ACC112 (cell line): ENCODE measurements at regions not wholly inside any gene's neighbourhood (a gene's known extent, or its start where the extent isn't known, plus 50 kb on each side); places are given as distances from the start of the nearest gene placed in this dataset.
"Not testable (repeated sequence)": the region's sequence is repeated elsewhere in the genome, so short reads cannot be mapped to it uniquely, and the experiment has no call there.

Experiments used
- H2AFZ ChIP-seq: fragments of 200-600 bp; sonication (generic); one replicate; pipeline ENCODE4 v1.6.0; 2017; ENCODE audit warnings: antibody characterized with exemption, low read length; ENCODE audit not compliant: unreplicated experiment
- H3K27ac ChIP-seq: fragments of 200-600 bp; sonication (generic); 2 replicates; pipeline ENCODE4 v1.5.1; 2014; ENCODE audit warnings: low read depth, mild to moderate bottlenecking, antibody characterized with exemption, low read length, moderate library complexity
- H3K27me3 ChIP-seq: fragments of 200-600 bp; sonication (generic); 2 replicates; pipeline ENCODE4 v1.6.1; 2014; ENCODE audit warnings: mild to moderate bottlenecking, antibody characterized with exemption, low read length, moderate library complexity, mixed read lengths; ENCODE audit not compliant: insufficient read depth
- H3K36me3 ChIP-seq: fragments of 200-600 bp; sonication (generic); 2 replicates; pipeline ENCODE4 v1.6.1; 2016; ENCODE audit warnings: mild to moderate bottlenecking, antibody characterized with exemption, low read length, moderate library complexity, mixed read lengths; ENCODE audit not compliant: insufficient read depth
- H3K4me1 ChIP-seq: fragments of 200-600 bp; sonication (generic); one replicate; pipeline ENCODE4 v1.6.1; 2016; ENCODE audit warnings: low read length, mixed read lengths; ENCODE audit not compliant: insufficient read depth, unreplicated experiment, control insufficient read depth
- H3K4me3 ChIP-seq: fragments of 200-600 bp; sonication (generic); 2 replicates; pipeline ENCODE4 v1.5.1; 2014; ENCODE audit warnings: mild to moderate bottlenecking, low read depth, low read length
- H3K79me2 ChIP-seq: fragments of 200-600 bp; sonication (generic); one replicate; pipeline ENCODE4 v1.6.0; 2016; ENCODE audit warnings: low read length; ENCODE audit not compliant: control insufficient read depth, unreplicated experiment, insufficient read depth

DNA sequence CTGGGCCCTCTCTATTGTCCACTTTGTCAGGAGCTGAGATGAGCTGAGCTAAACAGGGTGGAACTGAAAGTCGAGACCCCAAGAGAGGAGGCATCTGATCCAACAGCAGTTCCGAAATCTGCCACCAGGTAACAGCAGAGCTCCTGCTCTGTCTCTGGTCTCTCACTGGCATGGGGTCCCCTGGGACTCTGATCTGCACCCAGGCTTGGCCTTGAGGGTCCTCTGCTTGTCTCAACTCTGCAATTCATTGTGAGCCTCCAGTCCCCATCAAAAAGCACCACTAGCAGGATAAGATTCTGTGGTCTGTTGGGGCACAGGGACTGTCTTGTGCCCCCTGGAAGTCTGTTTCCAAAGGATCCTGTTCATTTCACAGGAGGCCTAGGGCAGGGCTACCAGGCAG lies 62.5 kb upstream of the TOP1 start:
- Histone ChIP-seq H3K79me2 (no peaks in the 10 kb centered on the region), H3K36me3 (no peaks in the 10 kb centered on the region), H3K4me1 (peaks cover 12% of the 10 kb centered on the region), H2AFZ (no peak overlapping the region), H3K27me3 (no peaks in the 10 kb centered on the region), H3K27ac (no peak overlapping the region), H3K4me3 (no peak overlapping the region)

DNA sequence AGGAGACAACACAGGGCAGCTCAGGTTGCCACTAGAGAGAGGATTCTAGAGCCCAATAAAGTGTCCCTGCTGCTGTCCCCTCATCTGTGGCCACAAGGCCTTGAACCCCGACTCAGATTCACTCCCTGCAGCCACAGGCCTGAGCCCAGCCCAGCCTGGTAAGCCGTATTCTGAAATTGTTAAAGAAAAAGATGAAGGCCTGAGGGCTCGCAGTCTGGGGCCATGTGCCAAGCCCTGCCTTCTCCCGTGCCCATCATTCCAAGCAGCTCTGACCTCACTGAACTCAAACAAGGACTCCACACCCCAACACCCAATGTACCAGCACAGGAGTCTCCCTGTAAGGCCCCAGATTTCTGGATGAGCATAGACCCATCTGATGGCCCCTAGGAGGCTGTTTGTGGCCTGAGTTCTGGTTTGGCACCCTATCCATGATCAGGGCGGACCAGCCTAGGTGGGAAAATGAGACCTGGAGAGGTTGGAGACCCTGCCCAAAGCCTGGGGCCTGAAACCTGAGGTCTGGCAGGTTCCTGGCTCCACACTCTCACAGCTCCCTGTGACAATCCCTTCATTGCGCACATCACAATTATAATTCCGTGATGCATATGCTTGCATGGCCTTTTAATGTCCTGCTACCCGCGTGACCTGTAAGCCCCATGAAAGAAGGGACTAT lies 62.0 kb upstream of the TOP1 start:
- Histone ChIP-seq H3K27ac (no peak overlapping the region), H2AFZ (no peak overlapping the region), H3K27me3 (no peaks in the 10 kb centered on the region), H3K36me3 (no peaks in the 10 kb centered on the region), H3K4me1 (peaks cover 8% of the 10 kb centered on the region), H3K79me2 (no peaks in the 10 kb centered on the region), H3K4me3 (no peak overlapping the region)

- no peaks in the 10 kb centered on the region for H3K27me3 ChIP-seq
- no peak overlapping the region for H3K4me3 ChIP-seq
- no peaks in the 10 kb centered on the region for H3K36me3 ChIP-seq
- H3K79me2 ChIP-seq = no peaks in the 10 kb centered on the region
- H2AFZ ChIP-seq = no peak overlapping the region
- H3K4me1 ChIP-seq = peaks cover 2% of the 10 kb centered on the region
- H3K27ac ChIP-seq = no peak overlapping the region
Measured at GRCh38 chr20:40967700-40968099, 60.9 kb upstream of the TOP1 start.

GRCh38 chr20:40968816-40969562 lies 59.6 kb upstream of the TOP1 start:
- not testable (repeated sequence) for H3K27me3 ChIP-seq, H3K36me3 ChIP-seq, H3K27ac ChIP-seq, H3K79me2 ChIP-seq, H3K4me1 ChIP-seq
- Histone ChIP-seq H2AFZ (peak overlapping the region; percentile 94), H3K4me3 (peak overlapping the region; percentile 70)

- Histone ChIP-seq H2AFZ (no peak overlapping the region), H3K4me3 (no peak overlapping the region), H3K27me3 (no peaks in the 10 kb centered on the region), H3K4me1 (peaks cover 2% of the 10 kb centered on the region), H3K36me3 (no peaks in the 10 kb centered on the region), H3K27ac (no peak overlapping the region), H3K79me2 (no peaks in the 10 kb centered on the region)
Measured at GRCh38 chr20:40970218-40970617, 58.4 kb upstream of the TOP1 start.

DNA sequence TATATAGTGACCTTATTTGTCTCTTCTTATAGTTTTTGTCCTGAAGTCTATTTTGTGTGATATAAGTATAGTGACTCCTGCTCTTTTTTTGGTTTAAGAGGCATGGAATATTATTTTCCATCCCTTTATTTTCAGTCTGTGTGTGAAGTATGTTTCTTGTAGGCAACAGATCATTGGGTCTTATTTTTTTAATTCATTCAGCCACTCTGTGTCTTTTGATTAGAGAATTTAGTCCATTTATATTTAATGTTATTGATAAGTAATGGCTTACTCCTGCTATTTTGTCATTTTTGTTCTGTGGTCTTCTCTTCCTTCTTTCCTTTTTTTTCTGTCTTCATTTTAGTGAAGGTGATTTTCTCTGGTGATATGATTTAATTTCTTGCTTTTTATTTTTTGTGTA lies 51.4 kb upstream of the TOP1 start:
- Histone ChIP-seq H3K4me3 (no peak overlapping the region), H3K4me1 (no peaks in the 10 kb centered on the region), H3K27me3 (no peaks in the 10 kb centered on the region), H3K36me3 (peaks cover 6% of the 10 kb centered on the region), H2AFZ (no peak overlapping the region), H3K27ac (no peak overlapping the region), H3K79me2 (no peaks in the 10 kb centered on the region)

- Histone ChIP-seq H3K4me3 (no peak overlapping the region), H3K27me3 (no peaks in the 10 kb centered on the region), H3K27ac (no peak overlapping the region), H2AFZ (no peak overlapping the region), H3K4me1 (no peaks in the 10 kb centered on the region), H3K36me3 (peaks cover 6% of the 10 kb centered on the region), H3K79me2 (no peaks in the 10 kb centered on the region)
Measured at GRCh38 chr20:40978761-40979160, 49.9 kb upstream of the TOP1 start.
